DOHH2 (cell line): ENCODE measurements at regions not wholly inside any gene's neighbourhood (a gene's known extent, or its start where the extent isn't known, plus 50 kb on each side); places are given as distances from the start of the nearest gene placed in this dataset.

Source experiments
- CTCF ChIP-seq: fragments of 200-600 bp; sonication (generic); IDR thresholded peaks from one replicate; pipeline ENCODE4 v1.5.1; 2014; ENCODE audit warnings: antibody characterized with exemption, mild to moderate bottlenecking, low read depth, low read length; ENCODE audit not compliant: poor library complexity, severe bottlenecking
- EZH2phosphoT487 ChIP-seq: fragments of 200-600 bp; sonication (generic); IDR thresholded peaks from 2 replicates; pipeline ENCODE4 v1.6.1; 2017; ENCODE audit warnings: borderline replicate concordance, mild to moderate bottlenecking, antibody characterized with exemption, low read length, moderate library complexity, mixed read lengths

- TF ChIP-seq CTCF (no peak), EZH2phosphoT487 (no peak)
Observed at GRCh38 chr16:82419332-82419731, 207.4 kb upstream of the CDH13 start.
